ENCODE measurements at regions not wholly inside any gene's neighbourhood (a gene's known extent, or its start where the extent isn't known, plus 50 kb on each side); places are given as distances from the start of the nearest gene placed in this dataset.

DNA sequence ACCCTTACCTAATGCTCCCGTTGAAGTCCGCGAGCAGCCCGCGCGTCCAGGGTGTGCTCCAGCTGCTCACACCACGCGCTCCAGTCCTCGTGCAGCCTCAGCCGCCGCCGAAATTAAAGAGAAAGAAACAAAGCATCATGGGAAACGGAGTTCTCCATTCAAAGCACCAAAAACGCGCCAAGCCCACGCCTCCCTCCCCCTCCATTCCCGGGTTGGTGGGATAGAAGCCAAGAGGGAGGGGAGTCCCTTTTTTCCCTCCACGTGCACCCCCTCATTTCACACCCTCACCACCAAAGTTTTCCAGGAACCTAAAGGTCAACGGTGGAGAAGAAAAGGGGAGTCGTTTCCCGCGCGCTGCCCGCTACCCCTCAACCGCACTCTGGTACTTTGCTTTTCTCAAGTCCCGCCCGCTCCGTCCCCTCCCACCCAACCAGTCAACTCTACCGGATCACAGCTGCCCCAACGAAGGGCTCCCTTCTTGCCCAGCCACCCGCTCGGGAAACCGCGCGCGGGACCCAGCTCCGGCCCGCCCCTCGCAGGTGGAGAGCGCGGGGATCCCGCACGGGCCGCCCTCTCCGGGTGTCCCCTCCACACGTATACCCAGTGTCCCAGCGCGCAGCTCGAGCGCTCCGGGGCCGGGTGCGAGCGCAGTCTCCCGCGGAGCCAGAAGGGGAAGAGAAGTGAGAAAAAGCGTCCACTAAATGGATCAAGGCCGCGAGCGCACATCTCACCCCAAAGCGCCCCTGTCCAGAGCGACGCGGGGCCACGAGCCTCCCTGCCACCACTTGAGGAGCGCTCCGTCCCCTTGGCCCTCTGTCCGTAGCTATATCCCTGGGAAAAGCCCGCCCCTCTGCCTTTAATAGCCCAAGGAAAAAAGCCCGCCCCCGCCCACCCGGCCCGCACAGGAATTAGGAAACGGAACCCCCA is 65.1 kb upstream of the CCDC160 start:
- peak; percentile 69 to 84 (median 82) for DNase-seq
- 2 to 37% methylated on average over 47 to 74 of the region's 74 CpGs for WGBS, 2 donors
- Histone ChIP-seq H3K36me3 (ENCODE audit: control insufficient read depth in 4 of 4, insufficient read depth in 4 of 4, low read length in 4 of 4) (no peaks in the 10 kb centered on the region), H3K27me3 (ENCODE audit: control insufficient read depth in 3 of 3, insufficient read depth in 3 of 3, low read length in 2 of 3) (peaks cover 0 to 23% (median 19%) of the 10 kb centered on the region in 3 donors), H3K9me3 (ENCODE audit: control insufficient read depth in 4 of 4, insufficient read depth in 3 of 4, low read length in 3 of 4) (peaks cover 0 to 9% (median 0%) of the 10 kb centered on the region in 4 donors), H3K4me3 (peak overlapping the region; percentile 12), H3K27ac (ENCODE audit: low read depth in 1 of 2, low read length in 1 of 2) (no peak overlapping the region), H3K9ac (ENCODE audit: insufficient read depth in 1 of 2, low read length in 2 of 2) (no peak overlapping the region), H3K4me1 (ENCODE audit: control insufficient read depth in 5 of 5, insufficient read depth in 5 of 5, low read length in 5 of 5) (peaks cover 0 to 3% (median 0%) of the 10 kb centered on the region in 5 donors)
- peak; percentile 43 for ATAC-seq (ENCODE audit: insufficient read depth, low FRiP score)
- TF ChIP-seq, protein P1, sequence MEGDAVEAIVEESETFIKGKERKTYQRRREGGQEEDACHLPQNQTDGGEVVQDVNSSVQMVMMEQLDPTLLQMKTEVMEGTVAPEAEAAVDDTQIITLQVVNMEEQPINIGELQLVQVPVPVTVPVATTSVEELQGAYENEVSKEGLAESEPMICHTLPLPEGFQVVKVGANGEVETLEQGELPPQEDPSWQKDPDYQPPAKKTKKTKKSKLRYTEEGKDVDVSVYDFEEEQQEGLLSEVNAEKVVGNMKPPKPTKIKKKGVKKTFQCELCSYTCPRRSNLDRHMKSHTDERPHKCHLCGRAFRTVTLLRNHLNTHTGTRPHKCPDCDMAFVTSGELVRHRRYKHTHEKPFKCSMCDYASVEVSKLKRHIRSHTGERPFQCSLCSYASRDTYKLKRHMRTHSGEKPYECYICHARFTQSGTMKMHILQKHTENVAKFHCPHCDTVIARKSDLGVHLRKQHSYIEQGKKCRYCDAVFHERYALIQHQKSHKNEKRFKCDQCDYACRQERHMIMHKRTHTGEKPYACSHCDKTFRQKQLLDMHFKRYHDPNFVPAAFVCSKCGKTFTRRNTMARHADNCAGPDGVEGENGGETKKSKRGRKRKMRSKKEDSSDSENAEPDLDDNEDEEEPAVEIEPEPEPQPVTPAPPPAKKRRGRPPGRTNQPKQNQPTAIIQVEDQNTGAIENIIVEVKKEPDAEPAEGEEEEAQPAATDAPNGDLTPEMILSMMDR (IDR thresholded peaks at IDR 0.05; ENCODE audit: control extremely low read depth, extremely low read depth): no peak

DNA sequence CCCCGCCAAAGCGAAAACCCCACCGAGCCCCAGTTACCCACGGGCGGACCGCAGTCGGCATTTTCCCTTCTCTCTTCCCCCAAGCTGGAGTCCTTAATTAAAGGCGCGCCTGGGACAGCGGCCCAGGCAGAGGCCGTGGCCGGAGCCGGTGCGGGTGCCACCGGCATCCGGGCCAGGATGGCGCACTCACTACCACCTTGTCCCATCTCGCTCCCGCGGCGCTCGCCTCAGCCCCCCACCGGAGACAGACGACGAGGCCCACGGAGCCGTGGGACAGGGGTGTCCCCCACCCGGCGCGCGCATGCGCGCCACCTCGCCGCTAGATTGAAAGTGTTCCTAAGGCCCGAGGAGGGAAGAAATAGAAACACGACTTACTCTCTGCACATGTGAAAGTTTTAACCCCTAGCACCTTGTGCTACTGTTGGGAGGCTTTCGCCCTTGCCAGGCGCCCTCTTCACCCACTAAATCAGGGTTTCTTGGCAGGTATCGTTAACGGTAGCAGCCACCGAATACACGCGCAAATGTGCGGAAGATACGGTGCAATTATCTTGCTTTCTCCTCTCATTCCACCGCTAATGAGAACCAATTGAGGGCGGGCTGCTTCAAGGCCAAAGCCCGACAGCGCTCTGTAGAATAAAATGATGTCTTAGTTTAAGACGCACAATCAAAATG is 64.3 kb upstream of the CCDC160 start:
- 0 to 32% methylated on average over 23 to 51 of the region's 51 CpGs for WGBS, 2 donors
- ATAC-seq (ENCODE audit: insufficient read depth, low FRiP score) (no peak), DNase-seq (peak; percentile 37 to 47 (median 47))
- H3K9me3 ChIP-seq (ENCODE audit: control insufficient read depth in 4 of 4, insufficient read depth in 3 of 4, low read length in 3 of 4): peaks cover 0 to 9% (median 0%) of the 10 kb centered on the region in 4 donors
- peaks cover 0 to 25% (median 14%) of the 10 kb centered on the region in 3 donors for H3K27me3 ChIP-seq (ENCODE audit: control insufficient read depth in 3 of 3, insufficient read depth in 3 of 3, low read length in 2 of 3)
- H3K4me1 ChIP-seq (ENCODE audit: control insufficient read depth in 5 of 5, insufficient read depth in 5 of 5, low read length in 5 of 5): peaks cover 0 to 3% (median 0%) of the 10 kb centered on the region in 5 donors
- no peaks in the 10 kb centered on the region for H3K36me3 ChIP-seq (ENCODE audit: control insufficient read depth in 4 of 4, insufficient read depth in 4 of 4, low read length in 4 of 4)
- H3K9ac ChIP-seq (ENCODE audit: insufficient read depth in 1 of 2, low read length in 2 of 2): peak overlapping the region in 1 of 2 donors; percentile 61
- TF ChIP-seq, protein P1 (IDR thresholded peaks at IDR 0.05; ENCODE audit: control extremely low read depth, extremely low read depth): no peak
- peak overlapping the region; percentile 53 for H3K4me3 ChIP-seq
- H3K27ac ChIP-seq (ENCODE audit: low read depth in 1 of 2, low read length in 1 of 2): no peak overlapping the region

DNA sequence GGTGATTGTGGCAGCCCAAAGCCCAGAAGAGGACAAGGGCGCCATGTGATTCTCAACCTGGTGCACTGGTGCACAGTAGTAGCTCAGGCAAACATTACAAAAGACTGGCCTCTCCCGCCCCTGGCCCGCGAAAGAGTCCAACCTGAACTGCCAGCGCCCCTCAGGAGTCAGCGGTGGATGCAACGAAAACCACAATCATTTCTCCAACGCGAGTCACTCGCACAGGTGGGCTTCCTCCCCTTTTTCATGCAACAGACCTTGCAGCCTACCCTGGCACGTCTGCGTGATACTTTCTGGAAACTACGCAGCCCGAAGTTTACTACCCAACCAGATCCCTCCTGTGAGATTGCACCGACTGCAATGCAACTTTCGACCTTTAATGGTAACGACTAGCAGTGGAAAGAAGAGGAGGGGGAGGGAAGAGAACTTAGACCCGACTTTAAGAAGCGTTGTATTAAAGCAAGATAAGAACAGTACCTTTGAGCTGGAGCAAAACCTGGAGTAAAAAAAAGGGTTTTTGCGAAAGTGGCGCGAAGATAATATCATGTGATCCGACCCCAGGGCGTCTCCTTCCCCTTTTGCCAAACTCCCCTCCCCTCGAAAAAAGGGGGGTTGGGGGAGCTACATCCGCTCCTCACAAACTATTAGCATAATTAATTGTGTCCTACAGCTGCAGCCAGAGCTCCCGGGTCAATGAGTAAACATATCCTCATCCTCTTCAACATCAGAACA is 63.3 kb upstream of the CCDC160 start:
- Histone ChIP-seq H3K4me1 (ENCODE audit: control insufficient read depth in 5 of 5, insufficient read depth in 5 of 5, low read length in 5 of 5) (peaks cover 0 to 3% (median 0%) of the 10 kb centered on the region in 5 donors), H3K27me3 (ENCODE audit: control insufficient read depth in 3 of 3, insufficient read depth in 3 of 3, low read length in 2 of 3) (peaks cover 0 to 28% (median 14%) of the 10 kb centered on the region in 3 donors), H3K27ac (ENCODE audit: low read depth in 1 of 2, low read length in 1 of 2) (no peak overlapping the region), H3K36me3 (ENCODE audit: control insufficient read depth in 4 of 4, insufficient read depth in 4 of 4, low read length in 4 of 4) (no peaks in the 10 kb centered on the region), H3K4me3 (no peak overlapping the region), H3K9ac (ENCODE audit: insufficient read depth in 1 of 2, low read length in 2 of 2) (no peak overlapping the region), H3K9me3 (ENCODE audit: control insufficient read depth in 4 of 4, insufficient read depth in 3 of 4, low read length in 3 of 4) (peaks cover 0 to 9% (median 0%) of the 10 kb centered on the region in 4 donors)
- ATAC-seq (ENCODE audit: insufficient read depth, low FRiP score): no peak
- WGBS, 2 donors: 1 to 24% methylated on average over 24 to 27 of the region's 27 CpGs
- TF ChIP-seq, protein P1 (IDR thresholded peaks at IDR 0.05; ENCODE audit: control extremely low read depth, extremely low read depth): no peak
- DNase-seq: peak; percentile 18 to 30 (median 22)
